ENCODE measurements at regions not wholly inside any gene's neighbourhood (a gene's known extent, or its start where the extent isn't known, plus 50 kb on each side); places are given as distances from the start of the nearest gene placed in this dataset.

DNA sequence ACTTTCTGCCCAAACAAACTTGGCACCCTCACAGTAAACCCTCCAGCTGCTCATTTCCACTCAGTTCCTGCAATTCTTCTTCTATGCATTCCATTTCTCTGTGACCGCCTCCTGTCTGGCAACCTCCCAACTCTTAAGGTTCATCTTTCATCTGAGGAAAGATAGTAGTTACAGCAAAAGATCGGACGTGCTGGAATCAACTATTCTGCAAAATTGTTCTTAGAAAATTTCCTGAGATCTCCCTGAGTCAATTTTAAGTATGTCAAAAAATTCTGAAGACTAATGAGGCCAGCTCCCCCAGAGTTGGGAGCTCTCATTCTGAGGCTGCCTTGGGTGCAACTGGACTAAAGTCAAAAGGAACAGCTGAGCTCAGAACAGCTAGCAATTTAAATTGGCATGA lies 1026.0 kb downstream of the ADGRL3 start:
- TF ChIP-seq CTCF (IDR thresholded peaks at IDR 0.05 in 2 of 3, conservative IDR thresholded peaks at IDR 0.05 in 1 of 3; ENCODE audit: control insufficient read depth in 2 of 3, extremely low read depth in 1 of 3, insufficient read depth in 1 of 3, low read depth in 3 of 3, low read length in 3 of 3) (no peak), ZNF274 (IDR thresholded peaks at IDR 0.05; ENCODE audit: insufficient read depth, insufficient read length) (no peak), POLR2AphosphoS5 (IDR thresholded peaks at IDR 0.05; ENCODE audit: low read length) (no peak), CBX5 (IDR thresholded peaks at IDR 0.05; ENCODE audit: low read depth) (no peak), ZNF24 (IDR thresholded peaks at IDR 0.05) (no peak)

Measured in GM12878 (cell line).